ENCODE measurements at regions not wholly inside any gene's neighbourhood (a gene's known extent, or its start where the extent isn't known, plus 50 kb on each side); places are given as distances from the start of the nearest gene placed in this dataset.

GRCh38 chr14:71451501-71451900 lies 480.7 kb upstream of the RGS6 start (continued):
- TF ChIP-seq IRF1 (CRISPR knock-in tag; IDR thresholded peaks at IDR 0.05; ENCODE audit: borderline replicate concordance) = no peak
- no peak for TF ChIP-seq ZNF41 (CRISPR knock-in tag; conservative IDR thresholded peaks at IDR 0.05)
- TF ChIP-seq RNF2 (IDR thresholded peaks at IDR 0.05) = no peak
- no peak for TF ChIP-seq NR2C2 (CRISPR knock-in tag; IDR thresholded peaks at IDR 0.05)
- TF ChIP-seq NR2C2 (tag; IDR thresholded peaks at IDR 0.05) = no peak
- no peak for TF ChIP-seq ILF3 (IDR thresholded peaks at IDR 0.05; ENCODE audit: borderline replicate concordance)
- TF ChIP-seq ZNF431 (CRISPR knock-in tag; IDR thresholded peaks at IDR 0.05) = no peak

- no peaks in the 10 kb centered on the region for H3K9me1 ChIP-seq (ENCODE audit: control insufficient read depth, insufficient read depth, low read length)
- TF ChIP-seq ZNF507 (tag; conservative IDR thresholded peaks at IDR 0.05) (no peak), FOXA3 (CRISPR knock-in tag; conservative IDR thresholded peaks at IDR 0.05 in 1 of 2, IDR thresholded peaks at IDR 0.05 in 1 of 2) (no peak), HDAC6 (IDR thresholded peaks at IDR 0.05; ENCODE audit: low read depth, low read length) (no peak), MCM5 (IDR thresholded peaks at IDR 0.05; ENCODE audit: low read depth) (no peak), CTCFL (IDR thresholded peaks at IDR 0.05; ENCODE audit: borderline replicate concordance, insufficient read depth, low read depth, low read length, poor library complexity, severe bottlenecking) (no peak), ZEB2 (IDR thresholded peaks at IDR 0.05) (no peak)
- BruUV-seq (replicated peaks) = no TSS peak
- ChIA-PET POLR2A (no interaction called here), CTCF (ENCODE audit: low intra/inter-chr PET ratio) (no interaction called here)
- no peak for FAIRE-seq
- H3K4me3 ChIP-seq = no peak overlapping the region
- no peaks in the 10 kb centered on the region for H4K20me1 ChIP-seq (replicated peaks; ENCODE audit: control insufficient read depth, insufficient read depth, low read length)
- no peak overlapping the region for H2AFZ ChIP-seq (ENCODE audit: low read depth, low read length)
- no peaks in the 10 kb centered on the region for H3K27me3 ChIP-seq (ENCODE audit: control insufficient read depth in 2 of 2, insufficient read depth in 2 of 2, low read length in 2 of 2)
- no peaks in the 10 kb centered on the region for H3K9me3 ChIP-seq (replicated peaks; ENCODE audit: control insufficient read depth, insufficient read depth, low read depth, low read length)
- no peak for ATAC-seq
- H3K9ac ChIP-seq (ENCODE audit: insufficient read depth in 1 of 2, low read depth in 2 of 2, low read length in 2 of 2) = no peak overlapping the region
- intact Hi-C loops (cut with micrococcal nuclease) = no loop called here
- in situ Hi-C loops (cut with MboI) = no loop called here
- H3K4me2 ChIP-seq (ENCODE audit: insufficient read depth, low read length) = no peak overlapping the region
- H3K4me1 ChIP-seq (replicated peaks in 1 of 2; ENCODE audit: control insufficient read depth in 2 of 2, insufficient read depth in 2 of 2, low read length in 2 of 2) = peaks cover 0 to 2% of the 10 kb centered on the region in 2 experiments; a peak in 1 of 5 replicates
- H3K27ac ChIP-seq (ENCODE audit: extremely low read depth, low read depth, low read length) = no peak overlapping the region
- DNase-seq (ENCODE audit: extremely low read depth in 1 of 4, low spot score in 3 of 4) = no peak
- no peaks in the 10 kb centered on the region for H3K36me3 ChIP-seq (ENCODE audit: control insufficient read depth, insufficient read depth, low read length)
- WGBS (ENCODE audit: insufficient coverage, low coverage, missing lambda C conversion rate) = 42% methylated on average over 1 of the region's 1 CpG
- H3K79me2 ChIP-seq (ENCODE audit: control insufficient read depth, insufficient read depth, low read length) = no peaks in the 10 kb centered on the region
Measured at GRCh38 chr14:71452539-71452938, 479.7 kb upstream of the RGS6 start.

Data from K562 (cell line).